Spleen (tissue), 7 donors: ENCODE measurements at regions not wholly inside any gene's neighbourhood (a gene's known extent, or its start where the extent isn't known, plus 50 kb on each side); places are given as distances from the start of the nearest gene placed in this dataset.

Experiments
- CTCF ChIP-seq, 11 experiments: fragments of 200-600 bp in 7 of 11; fragments of 450-650 bp in 4 of 11; sonication (generic) in 4 of 11; IDR thresholded peaks in 8 of 11; conservative IDR thresholded peaks in 3 of 11; 1 replicate in 7 of 11; 2 replicates in 4 of 11; pipeline versions ENCODE4 v1.4.0 to v1.8.0; 2016 to 2021; ENCODE audit warnings: antibody characterized with exemption in 11 of 11, inconsistent platforms in 4 of 11, mild to moderate bottlenecking in 1 of 11
- POLR2A ChIP-seq, 3 donors: fragments of 450-650 bp; IDR thresholded peaks; one replicate each; pipeline ENCODE4 v1.5.1; 2017; ENCODE audit warnings: antibody characterized with exemption in 3 of 3, mild to moderate bottlenecking in 1 of 3
- donor health status: DM: no; HTN: no; CAD: no; lungs with moderate emphysema.
- donor health status: DM: no; HTN: no; CAD: no.
- donor health status: DM: no; HTN: no; CAD: no.

GRCh38 chr14:101446387-101446969 lies 114.8 kb upstream of the DIO3 start:
- TF ChIP-seq CTCF (IDR thresholded peaks at IDR 0.05 in 8 of 11, conservative IDR thresholded peaks at IDR 0.05 in 3 of 11) (no peak), POLR2A (IDR thresholded peaks at IDR 0.05) (no peak)
